Vagina (tissue), 2 donors: ENCODE measurements at regions not wholly inside any gene's neighbourhood (a gene's known extent, or its start where the extent isn't known, plus 50 kb on each side); places are given as distances from the start of the nearest gene placed in this dataset.

ENCODE experiments used
- DNase-seq, 2 donors: peaks; one replicate each; pipeline ENCODE4 v3.0.0-alpha.2; 2017; ENCODE audit errors: extremely low spot score in 2 of 2
- H3K27ac ChIP-seq: fragments of 200-600 bp; sonication (generic); one replicate; pipeline ENCODE4 v1.5.1; 2019
- H3K27me3 ChIP-seq: fragments of 200-600 bp; sonication (generic); one replicate; pipeline ENCODE4 v1.5.1; 2019
- H3K36me3 ChIP-seq, 2 donors: fragments of 200-600 bp; sonication (generic); one replicate each; pipeline ENCODE4 v1.5.1; 2017 to 2019
- H3K4me1 ChIP-seq: fragments of 200-600 bp; sonication (generic); one replicate; pipeline ENCODE4 v1.5.1; 2019
- H3K4me3 ChIP-seq, 2 donors: fragments of 200-600 bp; sonication (generic); 1 replicate in 1 of 2; 2 replicates in 1 of 2; pipeline ENCODE4 v1.5.1; 2016 to 2019
- H3K9me3 ChIP-seq: fragments of 200-600 bp; sonication (generic); one replicate; pipeline ENCODE4 v1.5.1; 2019
- CTCF ChIP-seq, 3 experiments: fragments of 450-650 bp in 2 of 3; fragments of 200-600 bp in 1 of 3; sonication (generic) in 1 of 3; IDR thresholded peaks; one replicate each; pipeline ENCODE4 v1.5.1; 2017 to 2019; ENCODE audit warnings: antibody characterized with exemption in 3 of 3, mild to moderate bottlenecking in 2 of 3, moderate library complexity in 2 of 3
- POLR2A ChIP-seq, 2 donors: fragments of 450-650 bp; IDR thresholded peaks; one replicate each; pipeline ENCODE4 v1.6.1; 2017; ENCODE audit warnings: antibody characterized with exemption in 2 of 2, mild to moderate bottlenecking in 2 of 2, moderate library complexity in 2 of 2
- POLR2AphosphoS5 ChIP-seq, 2 donors: sonication (generic); formaldehyde crosslinking; IDR thresholded peaks; one replicate each; pipeline ENCODE4 v1.9.0; 2017; ENCODE audit warnings: antibody characterized with exemption in 2 of 2, mild to moderate bottlenecking in 2 of 2, low read depth in 1 of 2; ENCODE audit not compliant: insufficient read depth in 1 of 2
- intact Hi-C: fragments of 100-400 bp; cut with DNase I; formaldehyde crosslinking; loops from one replicate; pipeline ENCODE4 v1.15.1; 2023

- Histone ChIP-seq H3K27me3 (no peaks in the 10 kb centered on the region), H3K4me3 (no peak overlapping the region), H3K27ac (no peak overlapping the region), H3K9me3 (no peaks in the 10 kb centered on the region), H3K36me3 (no peaks in the 10 kb centered on the region), H3K4me1 (no peaks in the 10 kb centered on the region)
- intact Hi-C loops = no loop called here
- DNase-seq = no peak
- no peak for TF ChIP-seq POLR2A (IDR thresholded peaks at IDR 0.05)
These were observed 186.4 kb upstream of the TMC3 start for GRCh38 chr15:81560405-81560804.

GRCh38 chr15:81558056-81558455 lies 184.0 kb upstream of the TMC3 start:
- H3K27me3 ChIP-seq = no peaks in the 10 kb centered on the region
- TF ChIP-seq CTCF (IDR thresholded peaks at IDR 0.05) = no peak
- no peak for TF ChIP-seq POLR2AphosphoS5 (IDR thresholded peaks at IDR 0.05; ENCODE audit: insufficient read depth in 1 of 2, low read depth in 1 of 2)
- H3K4me3 ChIP-seq = no peak overlapping the region
- no peak for DNase-seq
- intact Hi-C loops = no loop called here
- no peaks in the 10 kb centered on the region for H3K36me3 ChIP-seq
- no peaks in the 10 kb centered on the region for H3K4me1 ChIP-seq
- H3K27ac ChIP-seq = no peak overlapping the region
- H3K9me3 ChIP-seq = no peaks in the 10 kb centered on the region

- no peak for DNase-seq
- Histone ChIP-seq H3K27me3 (no peaks in the 10 kb centered on the region), H3K4me1 (no peaks in the 10 kb centered on the region), H3K4me3 (no peak overlapping the region), H3K36me3 (no peaks in the 10 kb centered on the region), H3K9me3 (no peaks in the 10 kb centered on the region), H3K27ac (no peak overlapping the region)
- intact Hi-C loops = no loop called here
- TF ChIP-seq CTCF (IDR thresholded peaks at IDR 0.05) = no peak
- TF ChIP-seq POLR2A (IDR thresholded peaks at IDR 0.05) = no peak
- no peak for TF ChIP-seq POLR2AphosphoS5 (IDR thresholded peaks at IDR 0.05; ENCODE audit: insufficient read depth in 1 of 2, low read depth in 1 of 2)
These were observed 181.3 kb upstream of the TMC3 start for GRCh38 chr15:81555346-81555745.

GRCh38 chr15:81548365-81549130 lies 174.5 kb upstream of the TMC3 start:
- no peaks in the 10 kb centered on the region for H3K36me3 ChIP-seq
- no peak for TF ChIP-seq POLR2A (IDR thresholded peaks at IDR 0.05)
- TF ChIP-seq POLR2AphosphoS5 (IDR thresholded peaks at IDR 0.05; ENCODE audit: insufficient read depth in 1 of 2, low read depth in 1 of 2) = no peak
- no peak for TF ChIP-seq CTCF (IDR thresholded peaks at IDR 0.05)
- no peaks in the 10 kb centered on the region for H3K9me3 ChIP-seq
- no peak overlapping the region for H3K27ac ChIP-seq
- H3K27me3 ChIP-seq = no peaks in the 10 kb centered on the region
- no peak for DNase-seq
- H3K4me1 ChIP-seq = no peaks in the 10 kb centered on the region
- intact Hi-C loops = no loop called here
- no peak overlapping the region for H3K4me3 ChIP-seq

- Histone ChIP-seq H3K27ac (no peak overlapping the region), H3K4me1 (no peaks in the 10 kb centered on the region), H3K9me3 (no peaks in the 10 kb centered on the region), H3K4me3 (no peak overlapping the region), H3K27me3 (no peaks in the 10 kb centered on the region), H3K36me3 (no peaks in the 10 kb centered on the region)
- TF ChIP-seq POLR2A (IDR thresholded peaks at IDR 0.05) (no peak), POLR2AphosphoS5 (IDR thresholded peaks at IDR 0.05; ENCODE audit: insufficient read depth in 1 of 2, low read depth in 1 of 2) (no peak), CTCF (IDR thresholded peaks at IDR 0.05) (no peak)
- intact Hi-C loops = no loop called here
- DNase-seq = no peak
These were observed 173.6 kb upstream of the TMC3 start for GRCh38 chr15:81547521-81548132.
